ENCODE measurements at regions not wholly inside any gene's neighbourhood (a gene's known extent, or its start where the extent isn't known, plus 50 kb on each side); places are given as distances from the start of the nearest gene placed in this dataset.

DNA sequence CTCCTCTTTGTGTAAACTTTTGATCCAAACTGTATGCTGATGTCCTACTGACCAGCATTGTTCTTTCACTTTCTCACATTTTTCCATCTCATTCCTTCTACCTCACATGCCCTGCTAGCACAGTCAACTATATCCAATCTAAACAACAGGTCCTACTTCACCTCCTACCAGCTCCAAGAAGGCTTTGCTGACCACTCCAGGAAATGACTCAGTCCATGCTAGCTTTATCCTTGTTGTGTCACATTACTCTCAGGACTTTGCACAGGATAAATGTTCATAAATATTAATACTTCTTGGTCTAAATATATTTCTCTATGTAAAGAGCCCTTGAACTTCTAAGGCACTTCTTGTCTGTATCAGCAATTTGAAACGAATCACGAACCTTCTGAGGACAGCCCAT lies 64.9 kb upstream of the PCED1B start:
- TF ChIP-seq, protein P1, sequence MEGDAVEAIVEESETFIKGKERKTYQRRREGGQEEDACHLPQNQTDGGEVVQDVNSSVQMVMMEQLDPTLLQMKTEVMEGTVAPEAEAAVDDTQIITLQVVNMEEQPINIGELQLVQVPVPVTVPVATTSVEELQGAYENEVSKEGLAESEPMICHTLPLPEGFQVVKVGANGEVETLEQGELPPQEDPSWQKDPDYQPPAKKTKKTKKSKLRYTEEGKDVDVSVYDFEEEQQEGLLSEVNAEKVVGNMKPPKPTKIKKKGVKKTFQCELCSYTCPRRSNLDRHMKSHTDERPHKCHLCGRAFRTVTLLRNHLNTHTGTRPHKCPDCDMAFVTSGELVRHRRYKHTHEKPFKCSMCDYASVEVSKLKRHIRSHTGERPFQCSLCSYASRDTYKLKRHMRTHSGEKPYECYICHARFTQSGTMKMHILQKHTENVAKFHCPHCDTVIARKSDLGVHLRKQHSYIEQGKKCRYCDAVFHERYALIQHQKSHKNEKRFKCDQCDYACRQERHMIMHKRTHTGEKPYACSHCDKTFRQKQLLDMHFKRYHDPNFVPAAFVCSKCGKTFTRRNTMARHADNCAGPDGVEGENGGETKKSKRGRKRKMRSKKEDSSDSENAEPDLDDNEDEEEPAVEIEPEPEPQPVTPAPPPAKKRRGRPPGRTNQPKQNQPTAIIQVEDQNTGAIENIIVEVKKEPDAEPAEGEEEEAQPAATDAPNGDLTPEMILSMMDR (IDR thresholded peaks at IDR 0.05): no peak
- TF ChIP-seq POLR2A (IDR thresholded peaks at IDR 0.05): no peak
- ATAC-seq (no peak), DNase-seq (no peak)
- H3K9me3 ChIP-seq: no peaks in the 10 kb centered on the region
- no peak overlapping the region for H3K27ac ChIP-seq
- intact Hi-C loops (cut with DNase I): loop anchor here in 3 of 10 donors (10.0 kb wide), 3 partner anchors 330 to 880 kb away; no protein-coding TSS in a partner anchor
- no peaks in the 10 kb centered on the region for H3K36me3 ChIP-seq
- WGBS, 4 donors: 76 to 85% (median 79%) methylated on average over 2 of the region's 2 CpGs
- H3K4me3 ChIP-seq: no peak overlapping the region
- H3K27me3 ChIP-seq: peaks cover 0 to 10% (median 0%) of the 10 kb centered on the region in 9 donors
- H3K4me1 ChIP-seq: no peaks in the 10 kb centered on the region

- intact Hi-C loops (cut with DNase I): loop anchor here in 3 of 10 donors (10.0 kb wide), 3 partner anchors 331 to 881 kb away; no protein-coding TSS in a partner anchor
- ATAC-seq: no peak
- H3K27ac ChIP-seq: no peak overlapping the region
- WGBS, 4 donors: 86 to 95% (median 92%) methylated on average over 1 of the region's 1 CpG
- H3K9me3 ChIP-seq: no peaks in the 10 kb centered on the region
- no peaks in the 10 kb centered on the region for H3K36me3 ChIP-seq
- H3K27me3 ChIP-seq: peaks cover 0 to 10% (median 0%) of the 10 kb centered on the region in 9 donors
- H3K4me3 ChIP-seq: no peak overlapping the region
- no peak for DNase-seq
- TF ChIP-seq POLR2A (IDR thresholded peaks at IDR 0.05): no peak
- TF ChIP-seq, protein P1 (IDR thresholded peaks at IDR 0.05): no peak
- H3K4me1 ChIP-seq: no peaks in the 10 kb centered on the region
These were observed 64.0 kb upstream of the PCED1B start for GRCh38 chr12:47015381-47015780.

GRCh38 chr12:47017041-47017713 lies 62.2 kb upstream of the PCED1B start:
- Histone ChIP-seq H3K27ac (no peak overlapping the region), H3K4me1 (no peaks in the 10 kb centered on the region), H3K9me3 (no peaks in the 10 kb centered on the region), H3K36me3 (no peaks in the 10 kb centered on the region), H3K4me3 (no peak overlapping the region), H3K27me3 (peaks cover 0 to 10% (median 0%) of the 10 kb centered on the region in 9 donors)
- intact Hi-C loops (cut with DNase I): loop anchor here in 3 of 10 donors (10.0 kb wide), 3 partner anchors 332 to 882 kb away; no protein-coding TSS in a partner anchor
- DNase-seq (no peak), ATAC-seq (no peak)
- WGBS, 4 donors: 86 to 93% (median 89%) methylated on average over 6 of the region's 6 CpGs
- TF ChIP-seq, protein P1 (IDR thresholded peaks at IDR 0.05): no peak
- TF ChIP-seq POLR2A (IDR thresholded peaks at IDR 0.05): no peak

DNA sequence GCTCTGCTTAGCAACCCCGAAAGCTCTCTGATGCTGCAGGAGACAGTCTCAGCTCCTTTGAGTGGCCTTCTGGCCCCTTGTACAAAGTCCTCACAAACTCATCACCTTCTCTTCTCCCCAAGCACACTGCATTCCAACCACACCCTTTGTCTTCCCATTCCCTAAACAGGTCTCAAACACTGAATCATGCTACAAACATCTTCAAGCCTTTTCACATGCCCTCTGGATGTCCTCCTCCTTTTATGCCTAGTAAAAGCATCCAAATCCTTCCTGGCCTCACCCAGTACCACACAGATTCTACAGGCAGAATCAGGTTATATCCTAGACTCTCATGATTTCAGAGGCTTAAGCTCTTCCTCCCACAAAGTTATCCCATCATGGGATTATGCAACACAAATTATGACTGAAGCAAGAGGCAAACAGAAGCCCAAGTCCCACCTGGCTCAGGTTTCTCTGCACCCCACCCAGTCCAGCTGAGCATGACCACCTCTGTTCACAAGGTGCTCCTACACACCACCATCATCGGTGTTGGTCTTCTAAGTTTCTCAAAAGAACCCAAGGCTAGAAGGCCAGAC lies 61.4 kb upstream of the PCED1B start:
- TF ChIP-seq POLR2A (IDR thresholded peaks at IDR 0.05): no peak
- TF ChIP-seq, protein P1 (IDR thresholded peaks at IDR 0.05): no peak
- intact Hi-C loops (cut with DNase I): loop anchor here in 3 of 10 donors (10.0 kb wide), 3 partner anchors 333 to 883 kb away; no protein-coding TSS in a partner anchor
- WGBS, 4 donors: 81 to 87% (median 82%) methylated on average over 2 of the region's 2 CpGs
- no peak overlapping the region for H3K4me3 ChIP-seq
- H3K27ac ChIP-seq: no peak overlapping the region
- H3K4me1 ChIP-seq: no peaks in the 10 kb centered on the region
- peaks cover 0 to 10% (median 0%) of the 10 kb centered on the region in 9 donors for H3K27me3 ChIP-seq
- no peaks in the 10 kb centered on the region for H3K9me3 ChIP-seq
- no peak for DNase-seq
- ATAC-seq: no peak
- no peaks in the 10 kb centered on the region for H3K36me3 ChIP-seq

Measured in heart left ventricle (tissue), 16 donors.